Activated CD4-positive, CD25-positive, alpha-beta regulatory T cell treated with anti-CD3 and anti-CD28 coated beads, Interleukin-2, amount 50 U/mL, for 72 hours (primary cell): ENCODE measurements at regions not wholly inside any gene's neighbourhood (a gene's known extent, or its start where the extent isn't known, plus 50 kb on each side); places are given as distances from the start of the nearest gene placed in this dataset.
"Not testable (repeated sequence)": the region's sequence is repeated elsewhere in the genome, so short reads cannot be mapped to it uniquely, and the experiment has no call there.

Experiments used
- DNase-seq: peaks from one replicate; pipeline ENCODE4 v3.0.0; 2021

- DNase-seq: no peak
Measured at GRCh38 chr5:154618696-154619095, 136.5 kb upstream of the LARP1 start.

- DNase-seq: no peak
Measured at GRCh38 chr5:154614595-154614994, 136.6 kb upstream of the HAND1 start.

- DNase-seq: no peak
Measured at GRCh38 chr5:154614125-154614524, 136.1 kb upstream of the HAND1 start.

GRCh38 chr5:154612666-154613065 lies 134.6 kb upstream of the HAND1 start:
- DNase-seq: no peak

- DNase-seq: no peak
Measured at GRCh38 chr5:154611341-154611767, 133.3 kb upstream of the HAND1 start.

- DNase-seq: peak; percentile 56
Measured at GRCh38 chr5:154610321-154611154, 132.5 kb upstream of the HAND1 start.

- DNase-seq: no peak
Measured at GRCh38 chr5:154609251-154609650, 131.2 kb upstream of the HAND1 start.

GRCh38 chr5:154608531-154609011 lies 130.5 kb upstream of the HAND1 start:
- no peak for DNase-seq

GRCh38 chr5:154607746-154608145 lies 129.7 kb upstream of the HAND1 start:
- no peak for DNase-seq

GRCh38 chr5:154606246-154606645 lies 128.2 kb upstream of the HAND1 start:
- DNase-seq: no peak

GRCh38 chr5:154603953-154604679 lies 126.1 kb upstream of the HAND1 start:
- no peak for DNase-seq

GRCh38 chr5:154603485-154603884 lies 125.5 kb upstream of the HAND1 start:
- no peak for DNase-seq

- no peak for DNase-seq
Measured at GRCh38 chr5:154603011-154603410, 125.0 kb upstream of the HAND1 start.

- DNase-seq: no peak
Measured at GRCh38 chr5:154601014-154601413, 123.0 kb upstream of the HAND1 start.

- no peak for DNase-seq
Measured at GRCh38 chr5:154598021-154598420, 120.0 kb upstream of the HAND1 start.

GRCh38 chr5:154596844-154597243 lies 118.8 kb upstream of the HAND1 start:
- not testable (repeated sequence) for DNase-seq

- no peak for DNase-seq
Measured at GRCh38 chr5:154595662-154596061, 117.6 kb upstream of the HAND1 start.

- no peak for DNase-seq
Measured at GRCh38 chr5:154593796-154594195, 115.8 kb upstream of the HAND1 start.

GRCh38 chr5:154593071-154593470 lies 115.0 kb upstream of the HAND1 start:
- DNase-seq: no peak

GRCh38 chr5:154590093-154590724 lies 112.2 kb upstream of the HAND1 start:
- DNase-seq: no peak

- no peak for DNase-seq
Measured at GRCh38 chr5:154589511-154589910, 111.5 kb upstream of the HAND1 start.

GRCh38 chr5:154588833-154589425 lies 110.9 kb upstream of the HAND1 start:
- DNase-seq: not testable (repeated sequence)

- DNase-seq: no peak
Measured at GRCh38 chr5:154588091-154588774, 110.2 kb upstream of the HAND1 start.
